K562 (cell line): ENCODE measurements at regions not wholly inside any gene's neighbourhood (a gene's known extent, or its start where the extent isn't known, plus 50 kb on each side); places are given as distances from the start of the nearest gene placed in this dataset.

Experiments used
- AFF4 ChIP-seq: sonication (generic); formaldehyde crosslinking; IDR thresholded peaks from 2 replicates; pipeline ENCODE4 v1.8.0; 2023; ENCODE audit warnings: mild to moderate bottlenecking, missing genetic modification reagents
- E2F4 ChIP-seq: sonication (generic); formaldehyde crosslinking; IDR thresholded peaks from 2 replicates; pipeline ENCODE4 v1.8.0; 2022; ENCODE audit warnings: mild to moderate bottlenecking, low read depth, missing genetic modification reagents
- HMBOX1 ChIP-seq: sonication (generic); IDR thresholded peaks from 2 replicates; pipeline ENCODE4 v1.6.1; 2016
- MAX ChIP-seq: sonication (generic); formaldehyde crosslinking; IDR thresholded peaks from 2 replicates; pipeline ENCODE4 v1.9.0; 2022; ENCODE audit warnings: mild to moderate bottlenecking, missing genetic modification reagents
- ZFP1 ChIP-seq: fragments of 450-650 bp; formaldehyde crosslinking; IDR thresholded peaks from 2 replicates; pipeline ENCODE4 v1.4.0; 2020; ENCODE audit warnings: mild to moderate bottlenecking, mixed read lengths
- ZNF263 ChIP-seq: sonication (generic); formaldehyde crosslinking; IDR thresholded peaks from 2 replicates; pipeline ENCODE4 v1.8.0; 2022; ENCODE audit warnings: mild to moderate bottlenecking, missing genetic modification reagents, borderline replicate concordance
- ZNF76 ChIP-seq: fragments of 250-450 bp; sonication (Bioruptor Pico); IDR thresholded peaks from 2 replicates; pipeline ENCODE4 v1.4.0; 2020; ENCODE audit warnings: mild to moderate bottlenecking, moderate library complexity, borderline replicate concordance

GRCh38 chr5:20608567-20608966 lies 620.6 kb upstream of the CDH18 start (continued):
- no peak for TF ChIP-seq HMBOX1
- TF ChIP-seq AFF4 (CRISPR knock-in tag): no peak
- no peak for TF ChIP-seq ZFP1 (CRISPR knock-in tag)
- TF ChIP-seq ZNF76 (CRISPR knock-in tag): no peak
- no peak for TF ChIP-seq ZNF263 (CRISPR knock-in tag)
- TF ChIP-seq MAX (CRISPR knock-in tag): no peak
- TF ChIP-seq E2F4 (CRISPR knock-in tag): no peak
- TF ChIP-seq, all 486 proteins: peak for 0
